22Rv1 (cell line): ENCODE measurements at regions not wholly inside any gene's neighbourhood (a gene's known extent, or its start where the extent isn't known, plus 50 kb on each side); places are given as distances from the start of the nearest gene placed in this dataset.

ENCODE experiments used
- CTCF ChIP-seq: fragments of 450-650 bp; IDR thresholded peaks from 2 replicates; pipeline ENCODE4 v1.5.1; 2017; ENCODE audit warnings: mild to moderate bottlenecking
- ZFX ChIP-seq: fragments of 450-650 bp; IDR thresholded peaks from 2 replicates; pipeline ENCODE4 v1.6.1; 2017; ENCODE audit warnings: antibody characterized with exemption, borderline replicate concordance

GRCh38 chr17:31745964-31746600 is 113.0 kb downstream of the COPRS start:
- TF ChIP-seq CTCF (no peak), ZFX (no peak)
